GM06990 (cell line): ENCODE measurements at regions not wholly inside any gene's neighbourhood (a gene's known extent, or its start where the extent isn't known, plus 50 kb on each side); places are given as distances from the start of the nearest gene placed in this dataset.

Experiments
- DNase-seq: peaks from one replicate; pipeline ENCODE4 v3.0.0-alpha.2; 2011; ENCODE audit not compliant: insufficient read length; ENCODE audit errors: extremely low read depth
- H3K27me3 ChIP-seq: replicated peaks from 2 replicates; pipeline ENCODE4 v1.6.0; 2011; ENCODE audit warnings: low read length; ENCODE audit not compliant: control insufficient read depth, insufficient read depth
- H3K36me3 ChIP-seq: 2 replicates; pipeline ENCODE4 v1.5.1; 2011; ENCODE audit warnings: low read length; ENCODE audit not compliant: control insufficient read depth, insufficient read depth
- H3K4me3 ChIP-seq: replicated peaks from 2 replicates; pipeline ENCODE4 v1.5.1; 2011; ENCODE audit warnings: low read depth, mild to moderate bottlenecking, control low read depth, low read length
- TF ChIP-seq, protein P1 (sequence below): IDR thresholded peaks from 2 replicates; pipeline ENCODE4 v1.5.1; 2011; ENCODE audit warnings: low read length, control low read depth, mild to moderate bottlenecking, inconsistent platforms; ENCODE audit not compliant: insufficient read depth, poor library complexity, severe bottlenecking

DNA sequence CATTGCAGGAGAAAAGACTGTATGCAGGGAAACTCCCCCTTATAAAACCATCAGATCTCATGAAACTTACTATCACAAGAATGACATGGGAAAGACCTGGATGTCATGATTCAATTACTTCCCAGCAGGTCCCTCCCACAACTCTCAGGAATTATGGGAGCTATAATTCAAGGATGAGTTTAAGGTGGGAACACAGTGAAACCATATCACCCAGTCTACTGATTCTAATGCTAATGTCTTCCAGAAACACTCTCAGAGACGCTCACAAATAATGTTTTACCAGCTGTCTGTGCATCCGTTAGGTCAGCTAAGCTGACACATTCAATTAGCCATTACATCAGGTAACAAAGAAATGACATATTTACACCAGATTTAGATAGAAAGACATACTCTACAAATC, 637.9 kb downstream of the NLGN4Y start:
- DNase-seq: no peak
- Histone ChIP-seq H3K27me3 (no peaks in the 10 kb centered on the region), H3K4me3 (no peak overlapping the region), H3K36me3 (no peaks in the 10 kb centered on the region)
- TF ChIP-seq, protein P1, sequence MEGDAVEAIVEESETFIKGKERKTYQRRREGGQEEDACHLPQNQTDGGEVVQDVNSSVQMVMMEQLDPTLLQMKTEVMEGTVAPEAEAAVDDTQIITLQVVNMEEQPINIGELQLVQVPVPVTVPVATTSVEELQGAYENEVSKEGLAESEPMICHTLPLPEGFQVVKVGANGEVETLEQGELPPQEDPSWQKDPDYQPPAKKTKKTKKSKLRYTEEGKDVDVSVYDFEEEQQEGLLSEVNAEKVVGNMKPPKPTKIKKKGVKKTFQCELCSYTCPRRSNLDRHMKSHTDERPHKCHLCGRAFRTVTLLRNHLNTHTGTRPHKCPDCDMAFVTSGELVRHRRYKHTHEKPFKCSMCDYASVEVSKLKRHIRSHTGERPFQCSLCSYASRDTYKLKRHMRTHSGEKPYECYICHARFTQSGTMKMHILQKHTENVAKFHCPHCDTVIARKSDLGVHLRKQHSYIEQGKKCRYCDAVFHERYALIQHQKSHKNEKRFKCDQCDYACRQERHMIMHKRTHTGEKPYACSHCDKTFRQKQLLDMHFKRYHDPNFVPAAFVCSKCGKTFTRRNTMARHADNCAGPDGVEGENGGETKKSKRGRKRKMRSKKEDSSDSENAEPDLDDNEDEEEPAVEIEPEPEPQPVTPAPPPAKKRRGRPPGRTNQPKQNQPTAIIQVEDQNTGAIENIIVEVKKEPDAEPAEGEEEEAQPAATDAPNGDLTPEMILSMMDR: no peak

DNA sequence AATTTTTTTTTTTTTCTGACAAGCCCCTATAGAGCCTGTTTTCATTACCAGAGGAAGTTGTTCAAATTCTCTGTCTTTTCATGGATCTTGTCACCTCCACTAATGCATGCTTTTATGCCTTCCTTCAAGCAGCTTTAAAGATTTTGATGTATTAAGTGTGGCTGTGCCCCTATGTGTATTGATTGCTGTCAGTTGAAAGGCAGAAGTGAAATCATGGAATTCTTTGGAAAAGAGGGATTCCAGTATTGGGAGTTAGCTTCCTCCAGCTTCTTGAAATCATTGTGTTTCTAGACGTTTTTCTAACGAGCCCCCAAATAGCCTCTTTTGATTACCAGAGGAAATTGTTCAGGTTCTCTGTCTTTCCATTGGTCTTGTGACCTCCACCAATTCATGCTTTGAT, 655.6 kb downstream of the NLGN4Y start:
- Histone ChIP-seq H3K27me3 (no peaks in the 10 kb centered on the region), H3K36me3 (no peaks in the 10 kb centered on the region), H3K4me3 (no peak overlapping the region)
- TF ChIP-seq, protein P1: no peak
- no peak for DNase-seq

DNA sequence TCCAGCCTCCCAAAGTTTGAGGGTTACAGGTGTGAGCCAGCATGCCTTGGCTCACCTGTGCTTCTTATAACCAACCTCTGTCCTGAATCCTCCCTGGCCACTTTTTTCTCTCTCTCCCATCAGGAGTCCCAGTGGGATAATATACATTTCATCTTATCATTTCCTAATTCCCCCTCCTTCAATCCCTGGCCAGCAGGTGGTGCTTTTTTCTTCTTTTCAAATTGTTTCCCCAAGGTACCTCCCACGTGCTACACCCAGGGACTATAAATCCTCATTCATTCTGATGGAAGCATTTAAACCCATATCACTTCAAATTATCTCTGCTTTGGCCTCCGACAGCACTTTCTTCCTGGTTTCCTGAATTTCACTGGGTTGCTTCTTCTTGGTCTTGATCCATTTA, 704.7 kb downstream of the NLGN4Y start:
- Histone ChIP-seq H3K27me3 (no peaks in the 10 kb centered on the region), H3K4me3 (no peak overlapping the region), H3K36me3 (no peaks in the 10 kb centered on the region)
- DNase-seq: no peak
- TF ChIP-seq, protein P1: no peak

DNA sequence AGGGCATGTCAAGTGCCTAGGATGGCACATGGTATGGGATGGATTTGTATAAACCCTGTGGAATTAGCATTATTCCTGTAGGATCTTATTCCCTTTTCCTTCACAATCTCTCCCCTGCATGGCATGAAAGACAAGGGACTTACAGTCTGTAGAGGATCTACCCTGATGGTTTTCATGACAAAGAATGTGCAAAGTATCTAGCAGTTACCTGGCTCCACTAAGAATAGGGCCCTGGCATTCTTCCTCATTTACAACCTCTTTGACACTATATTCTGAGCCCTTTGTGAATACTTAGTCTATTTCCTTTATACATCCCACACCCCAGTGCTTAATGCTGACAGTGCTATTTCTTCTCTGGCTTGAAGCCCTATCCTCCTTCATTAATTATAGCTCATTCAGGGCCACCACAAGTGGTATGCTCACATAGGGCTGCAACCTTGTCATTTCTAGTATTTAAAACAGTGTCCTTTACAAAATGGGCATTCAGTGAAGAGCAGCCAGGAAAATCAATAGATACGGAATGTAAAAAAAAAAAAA, 715.3 kb downstream of the NLGN4Y start:
- no peak for DNase-seq
- Histone ChIP-seq H3K36me3 (no peaks in the 10 kb centered on the region), H3K27me3 (no peaks in the 10 kb centered on the region), H3K4me3 (no peak overlapping the region)
- TF ChIP-seq, protein P1: no peak

DNA sequence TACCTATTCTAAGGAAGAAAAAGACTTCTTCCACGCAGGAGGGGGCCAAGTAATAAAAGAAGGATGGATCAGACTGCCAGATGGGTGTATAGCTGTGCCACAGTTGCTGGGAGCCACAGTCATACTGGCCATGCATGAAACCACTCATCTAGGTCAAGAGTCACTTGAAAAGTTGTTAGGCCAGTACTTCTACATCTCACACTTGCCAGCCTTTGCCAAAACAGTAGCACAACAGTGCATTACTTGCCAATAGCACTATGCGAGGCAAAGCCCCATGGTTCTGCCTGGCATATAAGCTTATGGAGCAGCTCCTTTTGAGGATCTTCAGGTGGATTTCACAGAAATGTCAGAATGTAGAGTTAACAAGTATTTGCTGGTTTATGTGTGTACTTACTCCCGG, 735.0 kb downstream of the NLGN4Y start:
- no peaks in the 10 kb centered on the region for H3K36me3 ChIP-seq
- no peaks in the 10 kb centered on the region for H3K27me3 ChIP-seq
- no peak overlapping the region for H3K4me3 ChIP-seq
- TF ChIP-seq, protein P1: no peak
- no peak for DNase-seq

DNA sequence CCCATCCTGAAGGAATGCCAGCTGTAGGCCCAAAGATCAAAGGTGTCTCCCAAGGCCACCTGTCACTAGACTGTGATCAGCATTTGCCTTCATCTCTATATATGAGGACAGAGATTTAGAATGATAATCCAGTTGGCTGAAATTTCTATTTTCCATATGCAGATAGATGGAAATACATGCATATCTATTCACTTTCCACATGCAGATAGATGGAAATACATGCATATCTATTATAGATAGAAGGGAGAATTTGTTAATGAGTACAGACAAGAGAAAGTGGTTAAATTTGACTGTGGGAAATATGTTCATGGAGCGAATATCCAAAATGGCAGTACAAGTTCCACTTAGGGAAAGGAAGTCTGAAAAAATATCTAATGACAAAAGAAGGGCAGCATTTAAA, 762.2 kb downstream of the NLGN4Y start:
- Histone ChIP-seq H3K36me3 (no peaks in the 10 kb centered on the region), H3K27me3 (no peaks in the 10 kb centered on the region), H3K4me3 (no peak overlapping the region)
- TF ChIP-seq, protein P1: no peak
- no peak for DNase-seq
